ENCODE measurements at regions not wholly inside any gene's neighbourhood (a gene's known extent, or its start where the extent isn't known, plus 50 kb on each side); places are given as distances from the start of the nearest gene placed in this dataset.
"Not testable (repeated sequence)": the region's sequence is repeated elsewhere in the genome, so short reads cannot be mapped to it uniquely, and the experiment has no call there.

DNA sequence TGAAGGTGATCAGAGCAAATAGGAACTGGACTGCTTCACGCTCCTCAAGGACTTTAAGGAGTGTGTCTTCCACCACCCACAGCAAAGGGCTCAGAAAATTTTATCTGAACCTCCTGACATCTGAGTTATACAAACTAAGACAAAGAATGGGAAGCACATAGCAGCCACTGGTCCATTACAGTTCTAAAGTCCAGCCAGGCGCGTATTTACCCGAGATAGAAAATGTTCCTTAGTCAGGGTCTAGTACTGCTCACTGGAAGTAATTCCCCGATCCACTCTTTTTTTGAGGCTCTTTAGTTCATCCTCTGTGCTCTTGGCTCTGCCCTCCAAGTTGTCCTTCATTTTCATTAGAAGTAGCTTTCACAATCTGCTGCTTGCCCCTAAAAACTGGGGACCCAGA is 88.5 kb upstream of the GOLGA8J start:
- H3K4me3 ChIP-seq (ENCODE audit: low read length), result no peak overlapping the region
- TF ChIP-seq, protein P1, sequence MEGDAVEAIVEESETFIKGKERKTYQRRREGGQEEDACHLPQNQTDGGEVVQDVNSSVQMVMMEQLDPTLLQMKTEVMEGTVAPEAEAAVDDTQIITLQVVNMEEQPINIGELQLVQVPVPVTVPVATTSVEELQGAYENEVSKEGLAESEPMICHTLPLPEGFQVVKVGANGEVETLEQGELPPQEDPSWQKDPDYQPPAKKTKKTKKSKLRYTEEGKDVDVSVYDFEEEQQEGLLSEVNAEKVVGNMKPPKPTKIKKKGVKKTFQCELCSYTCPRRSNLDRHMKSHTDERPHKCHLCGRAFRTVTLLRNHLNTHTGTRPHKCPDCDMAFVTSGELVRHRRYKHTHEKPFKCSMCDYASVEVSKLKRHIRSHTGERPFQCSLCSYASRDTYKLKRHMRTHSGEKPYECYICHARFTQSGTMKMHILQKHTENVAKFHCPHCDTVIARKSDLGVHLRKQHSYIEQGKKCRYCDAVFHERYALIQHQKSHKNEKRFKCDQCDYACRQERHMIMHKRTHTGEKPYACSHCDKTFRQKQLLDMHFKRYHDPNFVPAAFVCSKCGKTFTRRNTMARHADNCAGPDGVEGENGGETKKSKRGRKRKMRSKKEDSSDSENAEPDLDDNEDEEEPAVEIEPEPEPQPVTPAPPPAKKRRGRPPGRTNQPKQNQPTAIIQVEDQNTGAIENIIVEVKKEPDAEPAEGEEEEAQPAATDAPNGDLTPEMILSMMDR (conservative IDR thresholded peaks at IDR 0.05; ENCODE audit: low read length), result no peak
- DNase-seq (ENCODE audit: low read depth), result no peak

DNA sequence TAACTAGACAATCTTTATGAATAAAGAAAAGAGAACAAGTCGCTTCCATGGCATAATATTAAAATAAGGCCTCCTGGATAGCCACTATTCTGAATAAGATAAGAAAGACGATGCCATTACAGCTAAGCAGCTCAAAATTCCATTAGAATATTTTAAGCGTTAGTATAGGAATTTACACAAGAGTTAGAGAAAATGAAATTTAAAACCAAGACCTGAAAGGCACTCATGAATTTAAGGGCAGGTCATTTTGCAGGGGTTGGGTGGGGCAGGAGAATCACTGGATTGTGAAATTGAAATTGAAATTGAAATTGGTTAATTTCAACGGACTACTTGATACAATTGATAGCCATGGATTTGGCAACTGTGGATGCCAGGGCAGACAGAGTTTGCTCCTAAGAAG is 91.8 kb upstream of the GOLGA8J start:
- no peak overlapping the region for H3K4me3 ChIP-seq (ENCODE audit: low read length)
- no peak for DNase-seq (ENCODE audit: low read depth)
- TF ChIP-seq, protein P1 (conservative IDR thresholded peaks at IDR 0.05; ENCODE audit: low read length), result no peak

DNA sequence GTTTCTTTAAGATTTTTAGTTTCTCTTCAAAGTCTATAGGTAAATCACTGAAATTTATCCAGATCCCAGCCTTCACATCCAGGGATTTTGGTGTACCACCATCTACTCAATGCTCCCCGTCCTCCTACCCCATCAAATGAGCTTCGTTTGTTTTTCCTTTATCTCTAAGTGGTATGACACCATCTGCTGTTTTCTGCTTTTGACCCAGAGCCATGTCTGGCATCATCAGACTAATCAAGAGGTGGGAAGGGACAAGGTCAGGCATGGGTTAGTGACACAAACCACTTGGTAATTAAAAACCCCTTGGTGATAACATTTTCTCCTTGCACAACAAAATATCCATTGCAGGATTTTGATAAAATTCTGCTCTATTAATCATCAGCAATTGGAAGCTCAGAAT is 92.7 kb upstream of the GOLGA8J start:
- H3K4me3 ChIP-seq (ENCODE audit: low read length), result no peak overlapping the region
- DNase-seq (ENCODE audit: low read depth), result no peak
- TF ChIP-seq, protein P1 (conservative IDR thresholded peaks at IDR 0.05; ENCODE audit: low read length), result no peak

DNA sequence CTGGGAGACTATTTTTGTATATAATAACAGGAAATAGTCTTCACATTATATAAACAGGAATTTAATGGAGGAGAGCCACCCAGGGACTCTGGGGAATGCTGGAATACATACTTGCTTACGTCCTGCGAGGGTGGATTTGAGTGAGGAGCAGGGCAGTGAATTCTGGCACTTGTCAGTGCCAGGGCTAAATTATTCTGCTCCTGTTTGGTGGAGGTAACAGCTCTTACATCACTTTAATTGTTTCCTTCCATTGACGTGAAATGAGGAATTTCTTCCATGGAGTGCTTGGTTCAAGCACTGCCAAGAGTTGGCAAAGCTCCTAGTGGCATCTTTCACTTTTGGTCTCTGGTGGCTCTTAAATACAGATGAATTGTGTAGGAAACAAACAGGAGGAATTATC is 94.1 kb upstream of the GOLGA8J start:
- DNase-seq (ENCODE audit: low read depth), result peak; percentile 59
- TF ChIP-seq, protein P1 (conservative IDR thresholded peaks at IDR 0.05; ENCODE audit: low read length), result no peak
- no peak overlapping the region for H3K4me3 ChIP-seq (ENCODE audit: low read length)

DNA sequence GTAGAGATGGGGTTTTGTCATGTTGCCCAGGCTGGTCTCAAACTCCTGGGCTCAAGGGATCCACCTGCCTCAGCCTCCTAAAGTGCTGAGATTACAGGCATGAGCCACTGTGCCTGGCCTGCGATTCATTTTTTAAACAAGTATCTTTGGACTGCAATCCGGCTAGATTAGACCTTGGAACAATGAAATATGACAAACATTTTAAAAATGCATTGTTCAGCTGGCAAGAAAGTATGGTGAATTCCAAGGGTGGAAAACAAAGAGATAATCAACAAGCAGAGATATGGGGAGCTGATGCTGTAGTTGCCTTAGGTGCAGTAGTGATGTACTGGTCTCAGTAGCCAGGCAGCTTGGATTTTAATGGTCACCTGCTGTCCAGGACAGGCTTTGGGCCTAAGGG is 95.8 kb upstream of the GOLGA8J start:
- TF ChIP-seq, protein P1 (conservative IDR thresholded peaks at IDR 0.05; ENCODE audit: low read length), result no peak
- peak; percentile 12 for DNase-seq (ENCODE audit: low read depth)
- H3K4me3 ChIP-seq (ENCODE audit: low read length), result no peak overlapping the region

DNA sequence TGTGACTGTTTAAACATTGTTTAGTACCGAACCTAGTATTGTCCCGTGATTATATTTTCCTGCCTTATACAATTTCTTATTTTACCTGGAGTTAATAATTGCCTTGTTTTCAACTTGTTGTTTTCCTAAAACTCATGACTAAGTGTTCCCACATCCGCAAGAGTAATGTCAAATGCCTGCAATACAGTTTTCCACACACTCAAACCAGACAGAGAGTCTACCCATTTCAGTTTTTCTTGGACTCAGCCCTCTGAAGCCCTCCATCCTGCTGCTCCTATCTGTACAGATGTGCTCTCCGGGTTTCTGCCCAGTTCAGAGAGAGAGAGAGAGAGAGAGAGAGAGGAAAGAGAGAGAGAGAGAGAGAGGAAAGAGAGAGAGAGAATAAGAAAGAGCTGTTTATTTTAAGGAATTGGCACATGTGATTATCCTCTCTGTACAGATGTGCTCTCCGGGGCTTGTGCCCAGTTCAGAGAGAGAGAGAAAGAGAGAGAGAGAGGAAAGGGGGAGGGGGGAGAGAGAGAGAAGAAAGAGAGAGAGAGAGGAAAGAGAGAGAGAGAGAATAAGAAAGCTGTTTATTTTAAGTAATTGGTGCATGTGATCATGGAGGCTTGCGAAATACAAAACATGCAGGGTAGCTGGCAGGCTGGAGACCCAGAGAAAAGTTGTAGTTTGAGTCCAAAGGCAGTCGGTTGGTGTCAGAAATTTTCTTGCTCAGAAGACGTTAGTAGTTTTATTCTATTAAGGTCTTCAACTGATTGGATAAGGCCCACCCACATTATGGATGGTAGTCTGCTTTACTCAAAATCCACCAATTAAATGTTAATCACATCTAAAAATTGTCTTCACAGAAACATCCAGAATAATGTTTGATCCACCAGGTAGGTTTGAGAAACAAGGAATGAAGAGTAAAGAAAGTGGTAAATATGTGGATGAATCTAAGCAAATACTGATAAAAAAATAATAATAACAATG is 104.1 kb upstream of the GOLGA8J start:
- TF ChIP-seq, protein P1 (conservative IDR thresholded peaks at IDR 0.05; ENCODE audit: low read length), result no peak
- no peak overlapping the region for H3K4me3 ChIP-seq (ENCODE audit: low read length)
- DNase-seq (ENCODE audit: low read depth), result peak; percentile 21

DNA sequence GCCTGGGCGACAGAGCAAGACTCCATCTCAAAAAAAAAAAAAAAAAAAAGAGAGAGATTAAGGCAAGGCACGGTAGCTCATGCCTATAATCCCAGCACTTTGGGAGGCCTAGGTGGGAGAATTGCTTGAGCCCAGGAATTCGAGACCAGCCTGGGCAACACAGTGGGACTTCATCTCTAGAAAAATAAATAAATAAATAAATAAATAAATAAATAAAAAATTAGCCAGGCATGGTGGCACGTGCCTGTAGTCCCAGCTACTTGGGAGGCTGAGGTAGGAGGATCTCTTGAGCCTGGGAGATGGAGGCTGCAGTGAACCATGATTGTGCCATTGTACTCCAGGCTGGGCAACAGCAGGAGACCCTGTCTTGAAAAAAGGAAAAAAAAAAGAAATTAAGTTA is 108.7 kb upstream of the GOLGA8J start:
- DNase-seq (ENCODE audit: low read depth); H3K4me3 ChIP-seq (ENCODE audit: low read length): not testable (repeated sequence)
